Large intestine (tissue), 3 donors: ENCODE measurements at regions not wholly inside any gene's neighbourhood (a gene's known extent, or its start where the extent isn't known, plus 50 kb on each side); places are given as distances from the start of the nearest gene placed in this dataset.
A peak's percentile ranks its signal among the peaks of the same experiment; 100 is the strongest.
"Not testable (repeated sequence)": the region's sequence is repeated elsewhere in the genome, so short reads cannot be mapped to it uniquely, and the experiment has no call there.

Experiments used
- DNase-seq, 2 donors: peaks; one replicate each; pipeline versions ENCODE4 v3.0.0 to v3.0.0-alpha.2; 2013
- H3K27ac ChIP-seq: one replicate; pipeline ENCODE4 v1.5.1; 2013; ENCODE audit warnings: low read length
- H3K27me3 ChIP-seq: 2 replicates; pipeline ENCODE4 v1.6.1; 2013; ENCODE audit warnings: low read length; ENCODE audit not compliant: control insufficient read depth, insufficient read depth
- H3K36me3 ChIP-seq: 2 replicates; pipeline ENCODE4 v1.6.1; 2013; ENCODE audit warnings: low read length; ENCODE audit not compliant: control insufficient read depth, insufficient read depth
- H3K4me1 ChIP-seq: one replicate; pipeline ENCODE4 v1.6.1; 2013; ENCODE audit warnings: low read length; ENCODE audit not compliant: control insufficient read depth, insufficient read depth
- H3K4me3 ChIP-seq: one replicate; pipeline ENCODE4 v1.5.1; 2013; ENCODE audit warnings: low read length
- H3K9me3 ChIP-seq: one replicate; pipeline ENCODE4 v1.6.1; 2013; ENCODE audit warnings: mild to moderate bottlenecking, low read depth, low read length, moderate library complexity; ENCODE audit not compliant: control insufficient read depth
- WGBS: methylation state at CpG from one replicate; pipeline ENCODE4 v1.1.5; 2013; ENCODE audit warnings: low lambda C conversion rate; ENCODE audit not compliant: insufficient coverage; 5-methylcytosine and 5-hydroxymethylcytosine counted together

DNA sequence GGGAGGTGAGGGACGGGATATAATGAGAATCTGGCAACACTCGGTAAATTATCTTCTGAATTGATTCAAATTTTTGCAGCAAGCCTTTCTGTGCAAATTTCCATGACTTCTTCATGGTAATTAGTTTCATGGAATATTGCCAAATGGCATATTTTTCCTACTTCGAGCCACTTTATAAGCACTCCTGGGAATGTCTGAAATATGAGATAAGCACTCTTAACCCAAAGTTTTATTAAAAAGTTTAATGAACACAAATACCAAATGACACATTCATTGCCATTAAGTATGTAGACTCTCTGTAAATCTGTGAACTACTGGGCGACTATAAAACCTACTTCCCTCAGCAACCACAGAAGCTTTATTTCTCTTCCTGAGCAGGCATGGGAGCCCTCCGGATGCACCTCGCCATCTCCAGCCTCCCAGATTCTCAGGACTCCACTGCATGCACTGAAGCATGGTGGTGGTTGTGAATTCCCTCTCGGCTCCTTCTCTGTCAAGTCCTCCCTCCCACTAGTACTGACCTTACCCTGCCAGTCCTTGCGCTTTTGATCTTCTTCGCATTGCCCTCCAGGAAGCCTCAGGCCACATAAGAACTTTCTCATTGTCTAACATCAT lies 154.4 kb upstream of the RPL34 start:
- 60% methylated on average over 1 of the region's 9 CpGs for WGBS
- no peaks in the 10 kb centered on the region for H3K36me3 ChIP-seq
- H3K4me1 ChIP-seq: no peaks in the 10 kb centered on the region
- DNase-seq: no peak
- H3K9me3 ChIP-seq: peaks cover 2% of the 10 kb centered on the region
- H3K27ac ChIP-seq: no peak overlapping the region
- no peaks in the 10 kb centered on the region for H3K27me3 ChIP-seq
- no peak overlapping the region for H3K4me3 ChIP-seq

DNA sequence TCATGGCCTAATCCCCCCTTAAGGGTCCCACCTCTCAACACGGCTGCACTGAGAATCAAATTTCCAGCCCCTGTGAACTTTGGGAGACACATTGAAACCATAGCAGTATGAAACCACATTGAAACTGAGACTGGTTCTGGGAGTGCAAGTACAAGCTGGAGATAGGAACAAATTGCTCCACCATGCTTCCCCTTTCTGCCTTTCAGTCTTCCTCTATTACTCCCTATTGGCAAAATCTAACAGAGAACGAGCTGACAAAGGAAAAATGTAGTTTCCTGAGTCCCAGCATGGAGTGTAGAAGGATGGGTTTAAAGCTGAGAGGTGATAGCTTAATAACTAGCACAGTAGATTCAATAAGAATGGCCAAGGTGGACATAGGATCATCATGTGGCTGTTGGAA lies 161.7 kb upstream of the RPL34 start:
- Histone ChIP-seq H3K4me3 (no peak overlapping the region), H3K27ac (no peak overlapping the region), H3K9me3 (peaks cover 2% of the 10 kb centered on the region), H3K27me3 (no peaks in the 10 kb centered on the region), H3K4me1 (no peaks in the 10 kb centered on the region), H3K36me3 (no peaks in the 10 kb centered on the region)
- WGBS: 80% methylated on average over 1 of the region's 2 CpGs
- DNase-seq: no peak

DNA sequence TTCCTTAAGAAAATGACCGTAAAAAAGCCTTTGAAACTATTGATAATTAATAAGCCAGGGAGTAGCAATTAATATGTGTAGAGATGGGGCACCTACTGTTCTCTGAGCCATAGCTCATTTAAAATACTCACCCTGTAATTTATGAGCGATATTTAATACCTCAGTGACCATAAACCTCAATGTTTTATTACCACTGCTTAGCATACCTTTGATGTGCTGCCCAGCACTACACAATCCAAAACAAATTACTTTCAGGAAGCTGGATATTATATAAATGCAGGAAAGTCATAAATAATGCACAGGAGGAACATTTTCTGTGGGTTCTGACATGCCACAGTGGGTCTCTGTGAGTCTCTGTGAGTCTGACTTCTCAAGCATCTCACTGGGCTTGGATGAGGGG lies 166.1 kb upstream of the RPL34 start:
- no peaks in the 10 kb centered on the region for H3K4me1 ChIP-seq
- H3K27me3 ChIP-seq: no peaks in the 10 kb centered on the region
- H3K4me3 ChIP-seq: no peak overlapping the region
- H3K9me3 ChIP-seq: no peaks in the 10 kb centered on the region
- DNase-seq: peak in 1 of 2 donors; percentile 31
- H3K27ac ChIP-seq: no peak overlapping the region
- 50% methylated on average over 1 of the region's 2 CpGs for WGBS
- no peaks in the 10 kb centered on the region for H3K36me3 ChIP-seq

DNA sequence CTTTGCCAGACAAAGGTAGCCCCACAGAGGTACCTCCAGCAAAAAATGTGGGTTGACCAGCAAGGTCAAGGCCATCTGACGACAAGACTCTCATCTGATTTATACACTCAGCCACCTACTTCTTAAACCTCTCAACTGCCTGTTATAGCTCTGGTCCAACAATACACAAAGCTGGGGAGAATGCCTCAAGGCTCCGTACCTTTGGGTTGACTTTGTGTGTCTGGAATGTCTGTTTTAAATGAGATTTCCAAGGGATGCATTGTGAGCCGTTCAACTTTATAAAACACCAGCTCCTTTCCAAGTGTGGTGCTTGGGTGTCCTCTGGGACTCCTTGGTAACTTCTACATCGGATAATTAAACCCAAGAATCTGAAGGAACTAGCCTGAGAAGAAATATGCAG lies 167.0 kb upstream of the RPL34 start:
- no peaks in the 10 kb centered on the region for H3K36me3 ChIP-seq
- no peak overlapping the region for H3K27ac ChIP-seq
- H3K27me3 ChIP-seq: no peaks in the 10 kb centered on the region
- no peak for DNase-seq
- H3K9me3 ChIP-seq: no peaks in the 10 kb centered on the region
- 86% methylated on average over 2 of the region's 4 CpGs for WGBS
- H3K4me1 ChIP-seq: no peaks in the 10 kb centered on the region
- no peak overlapping the region for H3K4me3 ChIP-seq

DNA sequence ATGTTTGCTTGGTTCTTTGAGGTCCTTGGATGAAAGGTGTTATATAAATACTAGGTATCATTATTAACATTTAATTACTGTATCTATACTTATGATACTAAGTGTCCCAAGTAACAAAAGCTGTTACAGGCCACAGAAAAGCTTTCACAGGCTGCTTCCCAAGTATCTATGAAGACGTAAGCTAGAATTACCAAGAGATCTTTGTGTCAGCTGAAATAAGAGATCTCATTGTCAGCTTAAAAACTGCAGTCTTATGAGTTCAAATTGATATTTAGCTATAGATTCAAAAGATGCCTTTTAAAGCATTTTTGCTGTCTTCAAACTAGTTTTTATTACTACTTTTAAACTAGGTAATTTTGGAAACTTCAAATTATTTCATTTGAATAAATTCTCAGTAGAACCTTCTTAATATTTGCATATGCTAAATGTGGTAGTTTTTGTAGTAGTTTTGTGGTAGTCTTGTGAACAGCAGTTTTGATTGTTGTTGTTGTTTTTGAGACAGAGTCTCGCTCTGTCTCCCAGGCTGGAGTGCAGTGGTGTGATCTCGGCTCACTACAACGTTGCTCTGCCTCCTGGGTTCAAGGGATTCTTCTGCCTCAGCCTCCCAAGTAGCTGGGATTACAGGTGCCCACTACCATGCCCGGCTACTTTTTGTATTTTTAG lies 170.0 kb upstream of the RPL34 start:
- Histone ChIP-seq H3K27ac (no peak overlapping the region), H3K27me3 (no peaks in the 10 kb centered on the region), H3K9me3 (no peaks in the 10 kb centered on the region), H3K4me3 (no peak overlapping the region), H3K4me1 (peaks cover 24% of the 10 kb centered on the region), H3K36me3 (no peaks in the 10 kb centered on the region)
- 80% methylated on average over 1 of the region's 5 CpGs for WGBS
- DNase-seq: no peak

DNA sequence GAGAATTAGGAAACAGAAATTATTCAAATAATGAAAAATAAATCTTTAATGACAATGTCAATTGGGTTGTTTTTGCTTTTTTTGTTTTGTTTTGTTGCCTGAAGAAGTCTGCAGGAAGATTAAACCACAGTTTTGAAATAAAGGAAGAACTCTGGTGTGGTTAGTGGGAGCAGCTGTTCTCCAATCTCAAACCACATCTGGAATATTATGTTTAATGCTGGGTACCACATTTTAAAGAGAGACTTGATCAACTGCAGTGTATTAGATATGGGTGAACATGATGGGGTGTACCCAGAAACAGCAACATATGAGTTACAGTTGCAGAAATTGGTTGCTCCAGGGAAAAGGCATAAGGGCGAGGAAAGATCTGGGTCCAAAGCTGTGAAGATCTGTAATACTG lies 171.2 kb upstream of the RPL34 start:
- Histone ChIP-seq H3K27ac (no peak overlapping the region), H3K36me3 (no peaks in the 10 kb centered on the region)
- no peak for DNase-seq

DNA sequence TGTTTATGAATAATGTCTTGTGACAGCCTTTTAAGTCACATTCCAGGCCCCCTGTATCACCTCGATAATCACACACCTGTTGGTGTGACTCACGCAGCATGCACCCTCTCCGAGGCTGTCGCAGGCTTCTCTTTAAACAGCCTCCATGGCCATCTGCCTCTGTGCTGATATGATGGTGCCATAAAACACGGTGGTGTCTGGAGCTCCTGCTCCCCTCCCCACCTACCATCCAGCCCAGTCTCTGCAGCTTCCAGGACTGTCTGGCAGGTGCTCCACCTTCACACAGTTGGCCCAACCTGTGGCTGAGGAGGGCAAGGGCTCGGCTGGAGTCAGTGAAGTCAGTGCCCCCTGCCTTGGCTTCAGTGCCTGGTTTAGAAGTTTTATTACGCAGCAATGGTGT lies 173.8 kb upstream of the RPL34 start:
- Histone ChIP-seq H3K9me3 (no peaks in the 10 kb centered on the region), H3K36me3 (no peaks in the 10 kb centered on the region), H3K27me3 (no peaks in the 10 kb centered on the region), H3K27ac (peak overlapping the region; percentile 86), H3K4me3 (no peak overlapping the region), H3K4me1 (peaks cover 30% of the 10 kb centered on the region)
- no CpG with 5 or more reads among the region's 7 CpGs for WGBS
- DNase-seq: peak; percentile 96 to 98

More for the DNA sequence above, 171.2 kb upstream of the RPL34 start:
- H3K27me3 ChIP-seq: no peaks in the 10 kb centered on the region
- H3K4me1 ChIP-seq: peaks cover 30% of the 10 kb centered on the region
- no peaks in the 10 kb centered on the region for H3K9me3 ChIP-seq
- WGBS: no CpG with 5 or more reads among the region's 1 CpG
- H3K4me3 ChIP-seq: no peak overlapping the region

DNA sequence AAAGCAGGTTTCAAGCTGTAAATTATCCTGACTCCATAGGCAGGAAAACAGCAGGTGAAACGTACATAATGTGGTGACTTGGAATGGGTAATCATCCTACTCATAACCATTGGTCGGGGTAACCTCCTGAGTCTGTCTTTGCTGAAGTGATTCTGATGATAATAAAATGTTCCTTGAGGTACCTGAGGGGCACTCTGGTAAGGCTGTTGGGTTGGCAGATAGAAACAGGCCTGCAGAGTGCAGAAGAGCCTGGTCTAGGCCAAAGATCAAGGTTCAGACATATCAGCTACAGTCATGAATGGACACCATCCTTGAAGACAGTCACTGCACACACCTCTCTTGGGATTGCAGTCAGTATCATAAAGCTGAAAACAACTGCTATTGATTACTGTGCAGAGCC lies 174.7 kb upstream of the RPL34 start:
- H3K9me3 ChIP-seq: no peaks in the 10 kb centered on the region
- peaks cover 30% of the 10 kb centered on the region for H3K4me1 ChIP-seq
- no peaks in the 10 kb centered on the region for H3K27me3 ChIP-seq
- 17% methylated on average over 1 of the region's 2 CpGs for WGBS
- H3K36me3 ChIP-seq: no peaks in the 10 kb centered on the region
- H3K27ac ChIP-seq: peak overlapping the region; percentile 86
- no peak overlapping the region for H3K4me3 ChIP-seq
- peak; percentile 65 to 91 for DNase-seq

DNA sequence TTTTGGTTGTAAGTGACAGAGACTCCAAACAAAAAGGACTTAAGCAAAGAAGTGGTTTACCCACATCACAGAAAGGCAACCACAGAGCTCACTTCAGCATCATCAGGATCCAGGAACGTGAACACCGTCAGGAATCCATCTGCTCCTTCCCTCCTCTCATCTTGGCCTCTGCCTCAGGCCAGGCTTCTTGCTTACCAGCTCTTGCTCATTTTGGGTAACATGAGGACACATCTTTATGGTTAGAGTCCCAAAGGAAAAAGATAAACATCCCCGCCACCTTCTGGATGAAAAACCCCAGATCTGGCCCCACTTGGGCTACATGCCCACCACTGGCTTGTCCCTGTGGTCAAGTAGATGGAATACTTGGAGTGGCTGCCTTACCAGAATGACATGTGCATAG lies 176.8 kb upstream of the RPL34 start:
- DNase-seq: no peak
- Histone ChIP-seq H3K27me3 (no peaks in the 10 kb centered on the region), H3K9me3 (no peaks in the 10 kb centered on the region), H3K4me3 (no peak overlapping the region), H3K27ac (no peak overlapping the region), H3K36me3 (no peaks in the 10 kb centered on the region), H3K4me1 (peaks cover 30% of the 10 kb centered on the region)
- WGBS: no CpG with 5 or more reads among the region's 3 CpGs

DNA sequence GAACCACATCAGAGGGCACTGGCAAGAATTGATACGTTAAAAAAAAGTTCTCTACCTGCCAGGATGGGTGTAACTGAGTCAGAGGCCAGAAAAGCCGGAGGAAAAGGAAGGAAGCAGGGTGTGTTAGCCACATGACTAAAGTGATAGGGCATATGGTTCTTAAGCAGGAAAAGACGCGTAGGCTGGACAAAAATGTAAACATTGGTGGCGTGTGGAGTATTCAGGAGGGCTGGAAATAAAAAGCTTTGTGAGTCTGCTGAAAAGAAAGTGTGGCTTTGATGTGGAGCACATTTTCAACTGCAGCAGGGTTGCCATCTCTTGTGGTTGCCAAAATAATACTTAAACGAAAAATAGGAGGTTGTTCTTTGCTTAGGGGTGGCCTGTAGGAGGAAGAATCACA lies 186.5 kb upstream of the RPL34 start:
- 72% methylated on average over 4 of the region's 6 CpGs for WGBS
- Histone ChIP-seq H3K27me3 (no peaks in the 10 kb centered on the region), H3K27ac (no peak overlapping the region), H3K36me3 (no peaks in the 10 kb centered on the region), H3K9me3 (no peaks in the 10 kb centered on the region), H3K4me1 (no peaks in the 10 kb centered on the region), H3K4me3 (no peak overlapping the region)
- DNase-seq: peak in 1 of 2 donors; percentile 16

DNA sequence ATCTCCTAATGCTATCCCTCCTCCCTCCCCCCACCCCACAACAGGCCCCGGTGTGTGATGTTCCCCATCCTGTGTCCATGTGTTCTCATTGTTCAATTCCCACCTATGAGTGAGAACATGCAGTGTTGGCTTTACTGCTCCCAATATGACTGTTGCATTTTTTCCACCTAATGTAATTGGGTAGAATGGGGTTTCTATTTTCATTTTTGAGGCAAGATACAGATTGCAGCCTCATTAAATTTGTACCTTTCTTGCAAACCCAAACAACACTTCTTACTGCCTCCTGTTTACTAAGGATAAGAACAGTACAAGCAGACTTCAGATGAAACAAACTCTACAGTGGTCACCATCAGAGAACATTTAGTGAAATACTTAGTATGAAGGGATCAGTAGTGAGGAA lies 187.0 kb upstream of the RPL34 start:
- no CpG with 5 or more reads among the region's 1 CpG for WGBS
- H3K36me3 ChIP-seq, H3K27me3 ChIP-seq, H3K9me3 ChIP-seq, DNase-seq, H3K4me1 ChIP-seq, H3K27ac ChIP-seq, H3K4me3 ChIP-seq: not testable (repeated sequence)
